A549 (cell line): ENCODE measurements at regions not wholly inside any gene's neighbourhood (a gene's known extent, or its start where the extent isn't known, plus 50 kb on each side); places are given as distances from the start of the nearest gene placed in this dataset.

Experiments
- CBX2 ChIP-seq: fragments of 200-600 bp; sonication (generic); IDR thresholded peaks from 2 replicates; pipeline ENCODE4 v1.6.1; 2016; ENCODE audit warnings: low read depth, mild to moderate bottlenecking, borderline replicate concordance
- CEBPB ChIP-seq, 2 experiments: fragments of >200 bp in 1 of 2; sonication (Bioruptor Twin) in 1 of 2; formaldehyde crosslinking in 1 of 2; IDR thresholded peaks; 2 replicates each; pipeline ENCODE4 v1.6.1; 2012 to 2016
- CTCF ChIP-seq: fragments of >200 bp; sonication (Bioruptor Twin); formaldehyde crosslinking; IDR thresholded peaks from 3 replicates; pipeline ENCODE4 v1.5.1; 2016
- EP300 ChIP-seq, 2 experiments: fragments of >200 bp; sonication (Bioruptor Twin); formaldehyde crosslinking; IDR thresholded peaks; 2 replicates in 1 of 2; 3 replicates in 1 of 2; pipeline ENCODE4 v1.6.1; 2016 to 2017
- GATA3 ChIP-seq: IDR thresholded peaks from 2 replicates; pipeline ENCODE4 v1.6.1; 2012; ENCODE audit warnings: borderline replicate concordance
- JUN ChIP-seq, 2 experiments: fragments of >200 bp; sonication (Bioruptor Twin); formaldehyde crosslinking; IDR thresholded peaks; 2 replicates in 1 of 2; 3 replicates in 1 of 2; pipeline ENCODE4 v1.6.1; 2016 to 2017
- MAX ChIP-seq: IDR thresholded peaks from 2 replicates; pipeline ENCODE4 v1.6.1; 2012
- NR3C1 ChIP-seq: fragments of >200 bp; sonication (Bioruptor Twin); formaldehyde crosslinking; IDR thresholded peaks from 3 replicates; pipeline ENCODE4 v1.6.1; 2017
- POLR2A ChIP-seq: IDR thresholded peaks from 2 replicates; pipeline ENCODE4 v1.6.1; 2012; ENCODE audit warnings: mild to moderate bottlenecking, low read length
- RCOR1 ChIP-seq: fragments of 150-350 bp; IDR thresholded peaks from 2 replicates; pipeline ENCODE4 v1.6.1; 2014; ENCODE audit warnings: antibody characterized with exemption, low read length, low read depth
- RFX5 ChIP-seq: fragments of 450-650 bp; IDR thresholded peaks from 2 replicates; pipeline ENCODE4 v1.7.1; 2014; ENCODE audit warnings: antibody characterized with exemption, mild to moderate bottlenecking, moderate library complexity
- SMC3 ChIP-seq: fragments of >200 bp; sonication (Bioruptor Twin); formaldehyde crosslinking; IDR thresholded peaks from 3 replicates; pipeline ENCODE4 v1.6.1; 2018; ENCODE audit warnings: inconsistent platforms
- USF2 ChIP-seq: fragments of 450-650 bp; IDR thresholded peaks from 2 replicates; pipeline ENCODE4 v1.6.1; 2014; ENCODE audit warnings: antibody characterized with exemption
- ZNF302 ChIP-seq: fragments of 250-450 bp; sonication (Bioruptor Pico); IDR thresholded peaks from 2 replicates; pipeline ENCODE4 v1.9.0; 2021; ENCODE audit warnings: inconsistent platforms, mild to moderate bottlenecking, moderate library complexity

- TF ChIP-seq CTCF (no peak), ZNF302 (CRISPR knock-in tag) (no peak), EP300 (IDR thresholded peaks at IDR 0.05) (no peak), SMC3 (no peak), NR3C1 (no peak), CBX2 (no peak), CEBPB (IDR thresholded peaks at IDR 0.05) (no peak), RCOR1 (no peak), JUN (IDR thresholded peaks at IDR 0.05) (no peak), POLR2A (no peak), USF2 (no peak), MAX (no peak), GATA3 (no peak), RFX5 (no peak)
Measured at GRCh38 chr17:13283606-13284005, 265.8 kb upstream of the ELAC2 start.
